ENCODE measurements at regions not wholly inside any gene's neighbourhood (a gene's known extent, or its start where the extent isn't known, plus 50 kb on each side); places are given as distances from the start of the nearest gene placed in this dataset.

GRCh38 chr11:69551963-69552362, 70.5 kb downstream of the LINC01488 start (continued):
- TF ChIP-seq NKRF (conservative IDR thresholded peaks at IDR 0.05) (no peak), RELA (IDR thresholded peaks at IDR 0.05; ENCODE audit: borderline replicate concordance, partially characterized antibody) (no peak)

- no TSS peak for BruUV-seq (replicated peaks)
- WGBS (ENCODE audit: insufficient coverage, insufficient replicate concordance, low lambda C conversion rate, missing lambda C conversion rate) = 64% methylated on average over 7 of the region's 7 CpGs
- H3K4me2 ChIP-seq (ENCODE audit: control insufficient read depth, insufficient read depth) = no peak overlapping the region
- FAIRE-seq = no peak
- H3K27ac ChIP-seq (ENCODE audit: control insufficient read depth, insufficient read depth) = no peak overlapping the region
- no peaks in the 10 kb centered on the region for H3K27me3 ChIP-seq (replicated peaks in 1 of 2; ENCODE audit: control insufficient read depth in 2 of 2, insufficient read depth in 2 of 2, low read length in 1 of 2)
- no peak overlapping the region for H3K9ac ChIP-seq (ENCODE audit: control insufficient read depth, insufficient read depth, low read length)
- CTCF ChIA-PET = no interaction called here
- no peak for ATAC-seq
- in situ Hi-C loops (cut with MboI) = no loop called here
- SMC1A ChIA-PET (ENCODE audit: uncharacterized antibody, unreplicated experiment) = no interaction called here
- TF ChIP-seq ZNF274 (IDR thresholded peaks at IDR 0.05; ENCODE audit: insufficient read depth, insufficient read length) = no peak
- TF ChIP-seq YBX1 (IDR thresholded peaks at IDR 0.05) = no peak
- no peak for TF ChIP-seq NBN (IDR thresholded peaks at IDR 0.05)
- intact Hi-C loops (cut with micrococcal nuclease; ENCODE audit: unreplicated experiment) = no loop called here
- no peak overlapping the region for H3K4me3 ChIP-seq
- DNase-seq (ENCODE audit: low read depth, low spot score) = no peak
- peaks cover 2% of the 10 kb centered on the region; the same call in 1 of the 3 replicates for H3K9me3 ChIP-seq (replicated peaks; ENCODE audit: control insufficient read depth, insufficient read depth, low read length)
- POLR2A ChIA-PET = interaction anchor here (0.7 kb wide), 1 partner anchor 92 kb away, joined by 4 read pairs; no protein-coding TSS in a partner anchor
- H3K36me3 ChIP-seq (ENCODE audit: control insufficient read depth in 2 of 2, insufficient read depth in 2 of 2, low read length in 1 of 2) = no peaks in the 10 kb centered on the region
- H3K79me2 ChIP-seq (ENCODE audit: control insufficient read depth, insufficient read depth, low read length) = no peaks in the 10 kb centered on the region
- H4K20me1 ChIP-seq (ENCODE audit: control insufficient read depth, insufficient read depth) = no peaks in the 10 kb centered on the region
- RAD21 ChIA-PET (ENCODE audit: unreplicated experiment) = no interaction called here
- H3K4me1 ChIP-seq (ENCODE audit: control insufficient read depth, insufficient read depth, low read length) = no peaks in the 10 kb centered on the region
- no peak overlapping the region for H2AFZ ChIP-seq (ENCODE audit: control insufficient read depth, low read depth, low read length)
These were observed 71.5 kb downstream of the LINC01488 start for GRCh38 chr11:69552951-69553350.
